ENCODE measurements at regions not wholly inside any gene's neighbourhood (a gene's known extent, or its start where the extent isn't known, plus 50 kb on each side); places are given as distances from the start of the nearest gene placed in this dataset.

DNA sequence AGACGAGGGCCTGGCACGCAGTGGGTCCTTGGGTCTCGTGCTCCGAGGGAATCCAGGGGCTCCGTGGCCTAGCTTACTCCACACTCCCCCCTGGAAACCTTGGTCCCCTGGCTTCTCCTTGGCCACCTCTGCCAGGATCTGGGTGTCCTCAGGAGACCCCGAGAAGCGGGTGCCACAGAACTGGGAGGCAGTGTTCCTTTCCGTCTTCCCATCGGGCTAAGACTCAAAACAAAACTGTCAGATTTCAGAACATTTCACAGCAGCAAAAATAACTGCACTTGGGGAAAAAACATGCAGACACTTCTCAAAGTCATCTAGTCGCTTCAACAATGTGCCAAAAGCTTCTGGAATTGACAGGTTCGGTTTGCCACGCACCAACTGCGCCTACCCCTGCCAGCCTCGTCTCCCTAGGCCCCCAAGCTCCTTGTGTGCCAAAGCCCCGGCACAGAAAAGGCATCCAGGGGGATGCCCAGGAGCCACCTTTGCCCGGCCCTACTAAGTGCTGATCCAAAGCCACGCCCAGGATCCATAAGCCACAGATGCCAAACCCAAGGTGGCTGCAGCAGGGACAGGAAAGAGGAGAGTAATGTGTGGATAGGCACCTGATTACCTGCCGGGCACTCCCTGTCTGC, 58.4 kb upstream of the DIO3 start:
- TF ChIP-seq POLR2A (IDR thresholded peaks at IDR 0.05; ENCODE audit: low read length) (no peak), GATA1 (IDR thresholded peaks at IDR 0.05; ENCODE audit: low read depth, low read length) (no peak)
